ENCODE measurements at regions not wholly inside any gene's neighbourhood (a gene's known extent, or its start where the extent isn't known, plus 50 kb on each side); places are given as distances from the start of the nearest gene placed in this dataset.

GRCh38 chr22:49300241-49300640, 527.4 kb downstream of the BRD1 start:
- no peak for TF ChIP-seq CTCF (IDR thresholded peaks at IDR 0.05; ENCODE audit: low read depth, low read length, poor library complexity, severe bottlenecking)
- no peak for TF ChIP-seq EZH2phosphoT487 (IDR thresholded peaks at IDR 0.05; ENCODE audit: borderline replicate concordance, low read length)
